ENCODE measurements at regions not wholly inside any gene's neighbourhood (a gene's known extent, or its start where the extent isn't known, plus 50 kb on each side); places are given as distances from the start of the nearest gene placed in this dataset.
"Not testable (repeated sequence)": the region's sequence is repeated elsewhere in the genome, so short reads cannot be mapped to it uniquely, and the experiment has no call there.

- not testable (repeated sequence) for H3K36me3 Mint-ChIP-seq, H3K9me3 Mint-ChIP-seq, H3K27ac Mint-ChIP-seq, H3K27me3 Mint-ChIP-seq, H3K4me1 Mint-ChIP-seq, H3K4me3 Mint-ChIP-seq, DNase-seq
Measured at GRCh38 chr18:78283425-78283824, 696.2 kb upstream of the SALL3 start.

- Mint-ChIP-seq H3K4me3 (no peak overlapping the region), H3K27ac (no peak overlapping the region), H3K4me1 (no peaks in the 10 kb centered on the region), H3K9me3 (no peaks in the 10 kb centered on the region), H3K27me3 (no peaks in the 10 kb centered on the region), H3K36me3 (no peaks in the 10 kb centered on the region)
- no peak for DNase-seq
Measured at GRCh38 chr18:78292618-78293380, 686.8 kb upstream of the SALL3 start.

- Mint-ChIP-seq H3K4me1 (no peaks in the 10 kb centered on the region), H3K9me3 (no peaks in the 10 kb centered on the region), H3K36me3 (no peaks in the 10 kb centered on the region), H3K4me3 (no peak overlapping the region), H3K27me3 (peaks cover 5% of the 10 kb centered on the region), H3K27ac (no peak overlapping the region)
- DNase-seq, result no peak
Measured at GRCh38 chr18:78293540-78293939, 686.1 kb upstream of the SALL3 start.

GRCh38 chr18:78293940-78294541, 685.6 kb upstream of the SALL3 start:
- DNase-seq, result no peak
- Mint-ChIP-seq H3K27me3 (peaks cover 5% of the 10 kb centered on the region), H3K36me3 (no peaks in the 10 kb centered on the region), H3K27ac (no peak overlapping the region), H3K4me1 (no peaks in the 10 kb centered on the region), H3K4me3 (no peak overlapping the region), H3K9me3 (no peaks in the 10 kb centered on the region)

- Mint-ChIP-seq H3K4me1 (no peaks in the 10 kb centered on the region), H3K27ac (no peak overlapping the region), H3K4me3 (no peak overlapping the region), H3K36me3 (no peaks in the 10 kb centered on the region), H3K27me3 (peaks cover 5% of the 10 kb centered on the region), H3K9me3 (no peaks in the 10 kb centered on the region)
- DNase-seq, result no peak
Measured at GRCh38 chr18:78295262-78295661, 684.4 kb upstream of the SALL3 start.

GRCh38 chr18:78296166-78296565, 683.5 kb upstream of the SALL3 start:
- Mint-ChIP-seq H3K36me3 (no peaks in the 10 kb centered on the region), H3K27ac (no peak overlapping the region), H3K9me3 (no peaks in the 10 kb centered on the region), H3K4me1 (no peaks in the 10 kb centered on the region), H3K4me3 (no peak overlapping the region), H3K27me3 (peaks cover 5% of the 10 kb centered on the region)
- no peak for DNase-seq

GRCh38 chr18:78297048-78297447, 682.6 kb upstream of the SALL3 start:
- DNase-seq, result no peak
- H3K36me3 Mint-ChIP-seq, result no peaks in the 10 kb centered on the region
- peaks cover 5% of the 10 kb centered on the region for H3K27me3 Mint-ChIP-seq
- no peaks in the 10 kb centered on the region for H3K9me3 Mint-ChIP-seq
- no peaks in the 10 kb centered on the region for H3K4me1 Mint-ChIP-seq
- H3K27ac Mint-ChIP-seq, result no peak overlapping the region
- H3K4me3 Mint-ChIP-seq, result no peak overlapping the region

- no peak for DNase-seq
- H3K27me3 Mint-ChIP-seq, result peaks cover 11% of the 10 kb centered on the region
- H3K36me3 Mint-ChIP-seq, result no peaks in the 10 kb centered on the region
- no peaks in the 10 kb centered on the region for H3K9me3 Mint-ChIP-seq
- no peak overlapping the region for H3K27ac Mint-ChIP-seq
- H3K4me3 Mint-ChIP-seq, result no peak overlapping the region
- no peaks in the 10 kb centered on the region for H3K4me1 Mint-ChIP-seq
Measured at GRCh38 chr18:78303519-78304191, 676.0 kb upstream of the SALL3 start.

- no peak for DNase-seq
- H3K4me1 Mint-ChIP-seq, result no peaks in the 10 kb centered on the region
- H3K27ac Mint-ChIP-seq, result no peak overlapping the region
- no peak overlapping the region for H3K4me3 Mint-ChIP-seq
- H3K9me3 Mint-ChIP-seq, result no peaks in the 10 kb centered on the region
- H3K27me3 Mint-ChIP-seq, result peaks cover 15% of the 10 kb centered on the region
- H3K36me3 Mint-ChIP-seq, result no peaks in the 10 kb centered on the region
Measured at GRCh38 chr18:78304192-78305164, 675.1 kb upstream of the SALL3 start.

- H3K9me3 Mint-ChIP-seq, result no peaks in the 10 kb centered on the region
- H3K4me1 Mint-ChIP-seq, result no peaks in the 10 kb centered on the region
- no peak overlapping the region for H3K27ac Mint-ChIP-seq
Measured at GRCh38 chr18:78305789-78306188, 673.8 kb upstream of the SALL3 start.

GRCh38 chr18:78309307-78309706, 670.3 kb upstream of the SALL3 start:
- H3K4me1 Mint-ChIP-seq, result no peaks in the 10 kb centered on the region
- H3K9me3 Mint-ChIP-seq, result no peaks in the 10 kb centered on the region
- DNase-seq, result no peak
- no peaks in the 10 kb centered on the region for H3K36me3 Mint-ChIP-seq
- H3K27ac Mint-ChIP-seq, result no peak overlapping the region
- H3K4me3 Mint-ChIP-seq, result no peak overlapping the region
- peaks cover 15% of the 10 kb centered on the region for H3K27me3 Mint-ChIP-seq

More at GRCh38 chr18:78305789-78306188, 673.8 kb upstream of the SALL3 start:
- Mint-ChIP-seq H3K4me3 (no peak overlapping the region), H3K36me3 (no peaks in the 10 kb centered on the region), H3K27me3 (peaks cover 15% of the 10 kb centered on the region)
- no peak for DNase-seq

GRCh38 chr18:78309924-78310323, 669.7 kb upstream of the SALL3 start:
- H3K36me3 Mint-ChIP-seq, result no peaks in the 10 kb centered on the region
- H3K9me3 Mint-ChIP-seq, result no peaks in the 10 kb centered on the region
- no peak overlapping the region for H3K4me3 Mint-ChIP-seq
- H3K27me3 Mint-ChIP-seq, result peaks cover 12% of the 10 kb centered on the region
- no peak for DNase-seq
- no peaks in the 10 kb centered on the region for H3K4me1 Mint-ChIP-seq
- H3K27ac Mint-ChIP-seq, result no peak overlapping the region

GRCh38 chr18:78319264-78319663, 660.4 kb upstream of the SALL3 start:
- no peak overlapping the region for H3K4me3 Mint-ChIP-seq
- DNase-seq, result no peak
- no peaks in the 10 kb centered on the region for H3K36me3 Mint-ChIP-seq
- no peak overlapping the region for H3K27ac Mint-ChIP-seq
- H3K4me1 Mint-ChIP-seq, result no peaks in the 10 kb centered on the region
- H3K27me3 Mint-ChIP-seq, result peaks cover 8% of the 10 kb centered on the region
- no peaks in the 10 kb centered on the region for H3K9me3 Mint-ChIP-seq

- no peak for DNase-seq
- Mint-ChIP-seq H3K4me1 (no peaks in the 10 kb centered on the region), H3K9me3 (no peaks in the 10 kb centered on the region), H3K27me3 (peaks cover 8% of the 10 kb centered on the region), H3K27ac (no peak overlapping the region), H3K36me3 (no peaks in the 10 kb centered on the region), H3K4me3 (no peak overlapping the region)
Measured at GRCh38 chr18:78319961-78320360, 659.7 kb upstream of the SALL3 start.

GRCh38 chr18:78321402-78321801, 658.2 kb upstream of the SALL3 start:
- H3K27ac Mint-ChIP-seq, result no peak overlapping the region
- H3K27me3 Mint-ChIP-seq, result peaks cover 5% of the 10 kb centered on the region
- H3K4me3 Mint-ChIP-seq, result no peak overlapping the region
- H3K9me3 Mint-ChIP-seq, result no peaks in the 10 kb centered on the region
- H3K36me3 Mint-ChIP-seq, result no peaks in the 10 kb centered on the region
- DNase-seq, result no peak
- no peaks in the 10 kb centered on the region for H3K4me1 Mint-ChIP-seq

Data from activated naive CD8-positive, alpha-beta T cell treated with anti-CD3 and anti-CD28 coated beads for 36 hours (primary cell).